NCI-H526 treated with DMSO at 0.1 percent for 48 hours (cell line): ENCODE measurements at regions not wholly inside any gene's neighbourhood (a gene's known extent, or its start where the extent isn't known, plus 50 kb on each side); places are given as distances from the start of the nearest gene placed in this dataset.
"Not testable (repeated sequence)": the region's sequence is repeated elsewhere in the genome, so short reads cannot be mapped to it uniquely, and the experiment has no call there.

ENCODE experiments used
- DNase-seq: peaks from one replicate; lab custom pipeline; 2025; lab: John Stamatoyannopoulos, UW

GRCh38 chr6:168851460-168852375 lies 401.9 kb downstream of the THBS2 start:
- DNase-seq = no peak

DNA sequence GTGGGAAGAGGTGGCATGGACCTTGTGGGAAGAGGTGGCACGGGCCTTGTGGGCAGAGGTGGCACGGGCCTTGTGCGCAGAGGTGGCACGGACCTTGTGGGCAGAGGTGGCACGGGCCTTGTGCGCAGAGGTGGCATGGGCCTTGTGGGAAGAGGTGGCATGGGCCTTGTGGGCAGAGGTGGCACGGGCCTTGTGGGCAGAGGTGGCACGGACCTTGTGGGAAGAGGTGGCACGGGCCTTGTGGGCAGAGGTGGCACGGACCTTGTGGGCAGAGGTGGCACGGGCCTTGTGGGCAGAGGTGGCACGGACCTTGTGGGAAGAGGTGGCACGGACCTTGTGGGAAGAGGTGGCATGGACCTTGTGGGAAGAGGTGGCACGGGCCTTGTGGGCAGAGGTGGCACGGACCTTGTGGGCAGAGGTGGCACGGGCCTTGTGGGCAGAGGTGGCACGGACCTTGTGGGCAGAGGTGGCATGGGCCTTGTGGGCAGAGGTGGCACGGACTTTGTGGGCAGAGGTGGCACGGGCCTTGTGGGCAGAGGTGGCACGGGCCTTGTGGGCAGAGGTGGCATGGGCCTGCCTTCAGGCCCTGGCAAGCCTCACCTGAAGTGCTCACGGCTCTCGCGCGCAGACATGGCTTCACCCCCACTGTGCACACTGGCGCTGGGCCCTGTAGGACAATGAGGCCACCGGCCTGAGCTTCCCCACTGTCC lies 403.5 kb downstream of the THBS2 start:
- DNase-seq = not testable (repeated sequence)

DNA sequence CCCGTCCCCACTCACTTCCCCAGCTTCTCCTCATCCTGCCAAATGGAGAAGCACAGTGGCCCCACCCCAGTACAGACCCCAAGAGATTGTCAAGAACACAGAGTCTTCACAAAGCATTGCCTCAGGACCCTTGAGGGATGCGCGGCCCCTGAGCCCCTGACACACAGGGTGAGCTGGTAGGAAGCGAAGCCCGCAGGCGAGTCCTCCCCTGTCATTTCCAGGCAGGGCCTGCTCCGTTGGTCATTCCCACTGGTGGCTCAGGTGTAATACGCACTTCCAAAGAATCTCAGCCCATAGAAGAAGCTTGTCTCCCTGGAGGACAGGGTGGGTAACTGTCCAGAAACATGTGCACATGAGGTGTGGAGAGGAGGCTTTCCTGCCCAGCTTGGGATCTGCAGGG lies 404.2 kb downstream of the THBS2 start:
- no peak for DNase-seq

GRCh38 chr6:168848797-168849196 lies 404.8 kb downstream of the THBS2 start:
- no peak for DNase-seq

GRCh38 chr6:168844821-168845609 lies 404.0 kb downstream of the SMOC2 start:
- DNase-seq = no peak

DNA sequence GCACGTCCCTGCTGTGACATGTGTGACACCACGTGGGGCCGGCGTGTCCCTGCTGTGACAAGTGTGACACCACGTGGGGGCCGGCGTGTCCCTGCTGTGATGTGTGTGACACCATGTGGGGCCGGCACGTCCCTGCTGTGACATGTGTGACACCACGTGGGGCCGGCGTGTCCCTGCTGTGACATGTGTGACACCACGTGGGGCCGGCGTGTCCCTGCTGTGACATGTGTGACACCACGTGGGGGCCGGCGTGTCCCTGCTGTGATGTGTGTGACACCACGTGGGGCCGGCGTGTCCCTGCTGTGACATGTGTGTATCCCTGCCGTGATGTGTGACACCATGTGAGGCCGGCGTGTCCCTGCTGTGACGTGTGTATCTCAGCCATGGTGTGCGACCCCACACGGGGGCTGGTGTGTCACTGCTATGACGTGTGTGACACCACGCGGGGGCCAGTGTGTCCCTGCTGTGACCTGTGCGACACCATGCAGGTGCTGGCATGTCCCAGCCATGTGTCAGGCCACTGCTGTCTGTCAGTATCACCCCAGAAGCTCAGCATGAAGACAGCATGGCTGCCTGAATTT lies 401.7 kb downstream of the SMOC2 start:
- DNase-seq = not testable (repeated sequence)

DNA sequence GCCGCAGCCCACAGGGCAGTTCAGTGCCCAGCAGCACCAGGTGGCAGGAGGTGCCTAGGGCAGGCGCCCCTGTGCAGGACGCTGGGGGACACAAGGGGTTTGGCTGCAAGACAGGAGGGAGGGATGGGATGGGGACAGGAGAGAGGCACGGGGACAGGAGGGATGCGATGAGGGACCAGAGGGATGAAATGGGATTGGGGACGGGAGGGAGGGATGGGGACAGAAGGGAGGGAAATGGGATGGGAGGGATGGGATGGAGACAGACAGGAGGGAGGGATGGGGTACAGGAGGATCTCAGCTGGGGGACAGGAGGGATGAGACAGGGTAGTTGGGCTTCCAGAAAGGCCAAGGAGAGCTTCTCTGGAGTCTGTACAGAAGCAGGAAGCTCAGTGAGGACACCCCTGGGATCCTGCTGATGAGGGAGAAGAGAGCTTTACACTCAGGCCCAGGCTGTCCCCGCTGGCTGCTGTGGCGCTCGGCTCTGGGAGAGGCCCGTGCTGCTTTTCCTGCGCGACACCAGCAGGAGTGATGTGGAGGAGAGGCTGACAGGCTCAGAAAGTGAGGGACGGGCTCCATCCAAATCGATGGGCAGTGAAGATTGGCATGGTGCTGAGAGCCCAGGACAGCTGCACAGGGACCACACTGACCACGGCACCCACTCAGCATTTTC lies 400.8 kb downstream of the SMOC2 start:
- no peak for DNase-seq

GRCh38 chr6:168840932-168841331 lies 399.9 kb downstream of the SMOC2 start:
- DNase-seq = not testable (repeated sequence)

- DNase-seq = not testable (repeated sequence)
These were observed 399.3 kb downstream of the SMOC2 start for GRCh38 chr6:168840299-168840698.

- no peak for DNase-seq
These were observed 397.0 kb downstream of the SMOC2 start for GRCh38 chr6:168838037-168838399.

GRCh38 chr6:168837254-168838036 lies 396.5 kb downstream of the SMOC2 start:
- no peak for DNase-seq

DNA sequence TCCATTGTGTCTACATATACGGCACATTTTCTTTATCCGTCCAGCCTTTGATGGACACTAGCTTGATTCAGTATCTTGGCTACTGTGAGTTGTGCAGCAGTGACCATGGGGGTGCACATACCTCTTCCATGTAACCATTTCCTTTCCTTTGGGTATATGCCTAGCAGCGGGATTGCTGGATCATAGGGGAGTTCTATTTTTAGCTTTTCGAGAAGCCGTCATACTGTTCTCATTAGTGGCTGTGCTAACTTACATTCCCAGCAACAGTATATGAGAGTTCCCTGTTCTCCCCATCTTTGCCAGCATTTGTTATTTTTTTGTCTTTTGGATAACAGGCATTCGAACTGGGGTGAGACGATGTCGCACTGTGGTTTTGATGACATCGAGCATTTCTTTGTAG lies 395.0 kb downstream of the SMOC2 start:
- DNase-seq = no peak

DNA sequence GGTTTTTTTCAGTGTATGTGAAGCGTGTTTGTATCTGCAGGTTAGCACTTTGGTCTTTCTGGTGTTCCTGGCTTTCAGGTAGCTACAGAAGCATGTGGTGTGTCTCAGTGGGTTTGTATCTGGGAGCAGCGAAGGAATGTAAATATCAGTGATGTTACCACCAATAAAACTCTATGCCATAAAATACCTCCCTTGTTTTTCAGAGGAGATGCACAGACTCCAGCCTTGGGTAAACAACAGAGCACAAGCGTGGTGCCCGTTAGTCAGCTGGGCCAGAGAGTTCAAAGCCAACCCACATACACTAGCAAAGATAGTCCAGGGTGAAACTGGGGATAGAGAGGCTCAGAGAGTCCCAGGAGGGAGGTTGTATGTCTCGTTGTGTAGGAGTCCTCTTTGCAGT lies 393.8 kb downstream of the SMOC2 start:
- DNase-seq = no peak

DNA sequence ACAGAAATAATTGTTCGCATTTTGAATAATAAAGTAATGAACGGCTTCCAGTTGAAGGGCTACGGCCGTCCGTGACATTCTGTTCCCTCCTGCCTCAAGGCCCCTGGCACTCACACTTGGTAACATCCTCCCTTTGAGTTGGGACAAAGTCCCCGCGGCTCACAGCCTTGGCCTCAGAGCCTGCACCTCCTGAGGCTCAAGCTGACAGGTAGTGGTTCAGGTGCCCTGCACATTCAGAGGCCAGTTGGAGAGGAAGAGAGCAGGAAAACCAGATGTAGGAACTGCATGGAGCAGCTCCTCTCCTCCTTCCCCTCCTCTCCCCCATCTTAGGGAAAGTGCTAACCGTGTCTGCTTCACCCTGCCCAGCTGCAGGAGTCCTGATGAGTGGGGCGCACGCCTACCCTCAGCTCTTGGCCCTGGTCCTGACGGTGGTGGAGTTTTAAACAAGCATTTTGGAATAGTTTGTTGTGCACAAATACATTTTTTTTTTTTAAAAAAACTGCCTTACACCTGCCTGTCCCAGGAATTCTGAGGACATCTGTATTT lies 393.1 kb downstream of the SMOC2 start:
- DNase-seq = no peak

- DNase-seq = no peak
These were observed 387.8 kb downstream of the SMOC2 start for GRCh38 chr6:168828800-168829199.

DNA sequence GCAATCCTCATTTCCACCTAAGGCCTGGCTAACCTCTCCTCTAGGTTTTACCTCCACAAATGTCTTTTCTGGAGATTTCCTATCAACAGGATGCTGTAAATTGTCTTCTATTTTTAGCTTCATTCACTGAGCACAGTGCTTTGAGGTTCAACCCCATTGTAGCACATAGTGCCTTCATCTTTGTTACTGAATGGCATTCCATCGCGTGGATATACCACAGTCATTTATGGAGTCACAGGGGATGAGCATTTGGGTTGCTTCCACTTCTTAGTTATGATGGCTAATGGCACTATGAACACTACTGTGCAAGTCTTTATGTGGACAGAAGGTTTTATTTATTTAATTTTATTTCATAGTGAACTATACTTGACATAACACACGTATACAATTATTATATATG lies 387.1 kb downstream of the SMOC2 start:
- no peak for DNase-seq

GRCh38 chr6:168827586-168827871 lies 386.5 kb downstream of the SMOC2 start:
- no peak for DNase-seq

- no peak for DNase-seq
These were observed 386.0 kb downstream of the SMOC2 start for GRCh38 chr6:168826726-168827585.

DNA sequence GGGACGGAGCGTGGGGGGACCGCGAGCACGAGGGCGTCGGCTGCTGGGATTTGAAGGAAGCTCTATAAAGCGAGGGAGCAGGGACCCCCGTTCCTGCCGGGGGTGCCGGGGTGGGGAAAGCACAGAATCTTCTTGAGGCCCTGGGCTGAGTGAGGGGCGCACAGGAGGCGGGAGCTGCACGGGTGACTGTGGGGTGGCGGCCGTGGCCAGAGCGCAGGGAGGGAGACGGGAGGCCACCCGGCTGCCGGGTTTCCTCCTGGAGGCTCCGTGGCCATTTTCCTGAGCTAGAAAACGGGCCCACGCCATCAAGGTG lies 385.1 kb downstream of the SMOC2 start:
- no peak for DNase-seq
